Colonic mucosa (tissue), 4 donors: ENCODE measurements at regions not wholly inside any gene's neighbourhood (a gene's known extent, or its start where the extent isn't known, plus 50 kb on each side); places are given as distances from the start of the nearest gene placed in this dataset.

ENCODE experiments used
- DNase-seq: peaks from one replicate; pipeline ENCODE4 v3.0.0-alpha.2; 2020
- H3K27ac ChIP-seq: fragments of 200-600 bp; one replicate; pipeline ENCODE4 v1.8.0; 2021
- H3K27me3 ChIP-seq: fragments of 200-600 bp; one replicate; pipeline ENCODE4 v1.8.0; 2021
- H3K36me3 ChIP-seq: fragments of 200-600 bp; one replicate; pipeline ENCODE4 v1.8.0; 2021
- H3K4me1 ChIP-seq: fragments of 200-600 bp; one replicate; pipeline ENCODE4 v1.8.0; 2021; ENCODE audit warnings: mild to moderate bottlenecking
- H3K4me3 ChIP-seq: fragments of 200-600 bp; one replicate; pipeline ENCODE4 v1.8.0; 2021
- H3K9ac ChIP-seq, 2 donors: one replicate each; pipeline ENCODE4 v1.7.0; 2013; ENCODE audit warnings: control low read depth in 2 of 2, low read depth in 2 of 2, low read length in 2 of 2
- H3K9me3 ChIP-seq: fragments of 200-600 bp; one replicate; pipeline ENCODE4 v1.8.0; 2021
- intact Hi-C: fragments of 100-400 bp; cut with DNase I; formaldehyde crosslinking; loops from one replicate; pipeline ENCODE4 v1.14.1; 2022
- TF ChIP-seq, protein P1 (sequence below): fragments of 200-600 bp; IDR thresholded peaks from one replicate; pipeline ENCODE4 v1.8.0; 2022; ENCODE audit warnings: antibody characterized with exemption, mild to moderate bottlenecking
- donor health status: healthy.
- donor health status: DM: no; HTN: no; CAD: no.
- donor health status: DM: no; HTN: no; CAD: no.

DNA sequence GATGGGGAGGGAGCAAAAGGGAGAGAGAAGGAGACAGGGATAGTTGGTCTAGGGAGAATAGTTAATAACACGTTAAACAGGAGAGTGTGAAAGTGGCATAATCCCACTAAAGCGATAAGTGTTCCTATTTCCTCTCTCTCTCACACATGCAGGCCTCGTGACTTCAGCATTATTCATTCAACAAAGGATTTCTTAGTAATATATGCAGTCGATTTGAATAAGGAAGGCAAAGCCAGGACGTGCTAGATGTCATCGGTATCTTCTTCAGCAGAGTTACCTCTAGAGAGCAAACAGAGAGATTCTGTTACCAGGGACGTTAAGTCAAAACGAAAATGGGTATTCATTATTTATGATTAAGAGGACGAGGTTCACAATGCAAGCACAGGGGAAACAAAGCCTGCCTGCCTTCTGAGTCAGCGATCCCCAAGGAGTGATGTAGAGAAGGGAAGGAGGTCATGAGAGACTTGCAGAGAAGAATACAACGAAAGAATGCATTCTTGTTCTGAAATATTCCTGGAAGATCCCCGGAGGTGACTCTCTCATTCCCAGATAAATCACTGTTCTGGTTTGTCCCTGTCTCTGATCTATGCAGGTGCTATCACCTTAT is 1048.4 kb downstream of the NLGN4X start:
- H3K4me1 ChIP-seq = no peaks in the 10 kb centered on the region
- no peaks in the 10 kb centered on the region for H3K27me3 ChIP-seq
- no peaks in the 10 kb centered on the region for H3K36me3 ChIP-seq
- H3K4me3 ChIP-seq = no peak overlapping the region
- DNase-seq = no peak
- no peaks in the 10 kb centered on the region for H3K9me3 ChIP-seq
- intact Hi-C loops = no loop called here
- H3K27ac ChIP-seq = no peak overlapping the region
- TF ChIP-seq, protein P1, sequence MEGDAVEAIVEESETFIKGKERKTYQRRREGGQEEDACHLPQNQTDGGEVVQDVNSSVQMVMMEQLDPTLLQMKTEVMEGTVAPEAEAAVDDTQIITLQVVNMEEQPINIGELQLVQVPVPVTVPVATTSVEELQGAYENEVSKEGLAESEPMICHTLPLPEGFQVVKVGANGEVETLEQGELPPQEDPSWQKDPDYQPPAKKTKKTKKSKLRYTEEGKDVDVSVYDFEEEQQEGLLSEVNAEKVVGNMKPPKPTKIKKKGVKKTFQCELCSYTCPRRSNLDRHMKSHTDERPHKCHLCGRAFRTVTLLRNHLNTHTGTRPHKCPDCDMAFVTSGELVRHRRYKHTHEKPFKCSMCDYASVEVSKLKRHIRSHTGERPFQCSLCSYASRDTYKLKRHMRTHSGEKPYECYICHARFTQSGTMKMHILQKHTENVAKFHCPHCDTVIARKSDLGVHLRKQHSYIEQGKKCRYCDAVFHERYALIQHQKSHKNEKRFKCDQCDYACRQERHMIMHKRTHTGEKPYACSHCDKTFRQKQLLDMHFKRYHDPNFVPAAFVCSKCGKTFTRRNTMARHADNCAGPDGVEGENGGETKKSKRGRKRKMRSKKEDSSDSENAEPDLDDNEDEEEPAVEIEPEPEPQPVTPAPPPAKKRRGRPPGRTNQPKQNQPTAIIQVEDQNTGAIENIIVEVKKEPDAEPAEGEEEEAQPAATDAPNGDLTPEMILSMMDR = no peak
- no peak overlapping the region for H3K9ac ChIP-seq

DNA sequence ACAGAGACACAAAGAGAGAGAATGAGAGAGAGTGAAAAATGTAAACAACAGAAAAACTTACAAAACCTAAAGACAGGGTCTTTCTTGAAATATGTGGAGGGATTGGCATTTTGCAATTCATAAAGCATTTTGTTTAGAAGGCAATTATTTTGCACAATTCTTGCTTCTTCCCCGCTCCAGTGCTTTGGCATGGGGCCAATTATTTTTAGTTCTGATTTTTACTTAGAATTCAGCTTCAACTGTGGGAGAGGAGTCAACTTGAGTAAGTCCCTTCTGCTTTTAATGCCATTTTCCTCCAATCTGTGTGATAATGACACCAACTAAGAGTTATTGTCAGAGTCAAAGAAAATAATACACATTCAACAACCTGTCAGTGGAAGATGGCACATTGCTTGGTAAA is 1051.9 kb downstream of the NLGN4X start:
- H3K27ac ChIP-seq = no peak overlapping the region
- no peak overlapping the region for H3K4me3 ChIP-seq
- H3K4me1 ChIP-seq = no peaks in the 10 kb centered on the region
- no peak for DNase-seq
- H3K9ac ChIP-seq = no peak overlapping the region
- H3K9me3 ChIP-seq = no peaks in the 10 kb centered on the region
- intact Hi-C loops = no loop called here
- TF ChIP-seq, protein P1 = no peak
- no peaks in the 10 kb centered on the region for H3K36me3 ChIP-seq
- no peaks in the 10 kb centered on the region for H3K27me3 ChIP-seq

DNA sequence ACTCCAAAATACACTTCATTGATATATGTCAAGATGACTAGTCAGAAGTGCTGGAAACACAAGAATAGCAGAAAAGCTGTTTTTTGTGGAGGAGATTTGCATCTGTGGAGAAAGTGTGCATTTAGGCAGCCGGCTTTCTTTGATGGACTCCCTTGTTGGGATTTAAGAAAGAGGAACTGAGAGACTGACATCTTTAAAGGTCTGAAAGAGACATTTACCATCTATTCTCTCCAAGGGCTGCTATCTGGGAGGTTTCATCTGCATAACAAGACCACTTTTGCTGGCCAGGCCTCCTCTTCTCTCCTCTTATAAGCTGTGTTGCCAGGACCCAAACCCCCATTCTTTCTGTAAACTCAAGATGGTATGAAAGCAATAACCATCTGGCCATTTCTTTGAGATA is 1065.0 kb downstream of the NLGN4X start:
- no peaks in the 10 kb centered on the region for H3K27me3 ChIP-seq
- H3K36me3 ChIP-seq = no peaks in the 10 kb centered on the region
- H3K4me1 ChIP-seq = no peaks in the 10 kb centered on the region
- no peak overlapping the region for H3K27ac ChIP-seq
- no peak for DNase-seq
- no peaks in the 10 kb centered on the region for H3K9me3 ChIP-seq
- no peak overlapping the region for H3K4me3 ChIP-seq
- H3K9ac ChIP-seq = no peak overlapping the region
- TF ChIP-seq, protein P1 = no peak
- intact Hi-C loops = no loop called here

DNA sequence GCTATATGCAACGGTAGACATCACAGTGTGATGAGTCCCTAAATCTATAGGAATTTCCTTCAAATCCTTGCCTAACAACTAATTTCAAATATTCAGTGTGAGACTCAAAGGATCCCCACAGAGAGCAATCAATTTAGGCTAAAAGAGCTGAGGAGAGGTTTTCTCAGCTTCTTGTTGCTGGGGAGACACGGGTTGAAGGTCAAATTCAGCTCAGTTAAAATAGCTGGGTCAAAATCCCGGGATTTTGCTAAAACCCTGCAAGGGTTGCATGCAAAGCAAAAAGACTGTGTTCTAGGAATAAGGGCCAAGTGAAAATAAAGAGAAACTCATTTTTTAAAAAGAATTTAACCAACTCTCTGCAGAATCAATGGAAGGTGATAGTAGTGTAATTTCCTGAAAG is 1073.4 kb downstream of the NLGN4X start:
- DNase-seq = no peak
- H3K4me1 ChIP-seq = no peaks in the 10 kb centered on the region
- intact Hi-C loops = no loop called here
- no peaks in the 10 kb centered on the region for H3K27me3 ChIP-seq
- no peaks in the 10 kb centered on the region for H3K36me3 ChIP-seq
- H3K9ac ChIP-seq = no peak overlapping the region
- no peak overlapping the region for H3K4me3 ChIP-seq
- H3K27ac ChIP-seq = no peak overlapping the region
- no peaks in the 10 kb centered on the region for H3K9me3 ChIP-seq
- TF ChIP-seq, protein P1 = no peak

DNA sequence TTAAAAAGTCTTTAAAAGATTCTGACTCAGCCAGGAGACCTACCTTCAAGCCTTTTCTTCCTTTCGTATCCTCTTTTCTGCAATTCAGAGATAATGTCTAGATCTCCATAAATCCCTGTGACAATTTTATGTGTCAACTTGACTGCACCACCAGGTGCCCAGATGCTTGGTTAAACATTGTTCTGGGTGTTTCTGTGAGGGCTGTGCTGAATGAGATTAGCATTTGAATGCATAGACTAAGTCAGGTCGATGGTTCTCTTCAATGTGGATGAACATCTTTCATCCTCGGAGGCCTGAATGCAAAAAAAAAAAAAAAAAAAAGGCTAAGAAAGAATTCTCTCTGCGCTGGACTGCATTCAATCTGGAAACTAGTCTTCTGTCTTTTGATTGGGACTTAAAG is 1082.7 kb downstream of the NLGN4X start:
- Histone ChIP-seq H3K4me1 (no peaks in the 10 kb centered on the region), H3K36me3 (no peaks in the 10 kb centered on the region), H3K9ac (no peak overlapping the region), H3K4me3 (no peak overlapping the region), H3K9me3 (no peaks in the 10 kb centered on the region), H3K27me3 (no peaks in the 10 kb centered on the region), H3K27ac (no peak overlapping the region)
- intact Hi-C loops = no loop called here
- DNase-seq = no peak
- TF ChIP-seq, protein P1 = no peak
